Keratinocyte (primary cell): ENCODE measurements at regions not wholly inside any gene's neighbourhood (a gene's known extent, or its start where the extent isn't known, plus 50 kb on each side); places are given as distances from the start of the nearest gene placed in this dataset.

Experiments used
- DNase-seq: peaks from one replicate; pipeline ENCODE4 v3.0.0-alpha.2; 2011; ENCODE audit warnings: low read depth, missing footprints, low spot score
- FAIRE-seq: peaks from 2 replicates; lab custom pipeline; 2011; peaks lifted over from hg19 to GRCh38; lab: Jason Lieb, UNC
- H2AFZ ChIP-seq: 2 replicates; pipeline ENCODE4 v1.6.0; 2012; ENCODE audit warnings: low read length, control low read depth, inconsistent platforms; ENCODE audit not compliant: control insufficient read depth
- H3K27ac ChIP-seq: 2 replicates; pipeline ENCODE4 v1.5.1; 2011; ENCODE audit warnings: low read length; ENCODE audit not compliant: control insufficient read depth, insufficient read depth
- H3K27me3 ChIP-seq: 3 replicates; pipeline ENCODE4 v1.6.0; 2011; ENCODE audit warnings: low read length; ENCODE audit not compliant: control insufficient read depth, insufficient read depth; ENCODE audit errors: extremely low read depth
- H3K36me3 ChIP-seq, 2 experiments: 2 replicates in 1 of 2; 3 replicates in 1 of 2; pipeline ENCODE4 v1.5.1; 2011; ENCODE audit warnings: low read length in 2 of 2, mild to moderate bottlenecking in 1 of 2; ENCODE audit not compliant: control insufficient read depth in 2 of 2, insufficient read depth in 2 of 2; ENCODE audit errors: extremely low read depth in 1 of 2
- H3K4me1 ChIP-seq: 3 replicates; pipeline ENCODE4 v1.5.1; 2011; ENCODE audit warnings: low read length; ENCODE audit not compliant: control insufficient read depth, insufficient read depth; ENCODE audit errors: extremely low read depth
- H3K4me2 ChIP-seq: 3 replicates; pipeline ENCODE4 v1.6.0; 2011; ENCODE audit warnings: low read depth, low read length; ENCODE audit not compliant: control insufficient read depth, insufficient read depth; ENCODE audit errors: extremely low read depth
- H3K4me3 ChIP-seq, 3 experiments: fragments of 200-600 bp in 1 of 3; sonication (generic) in 1 of 3; 2 replicates in 2 of 3; 3 replicates in 1 of 3; pipeline ENCODE4 v1.5.1; 2011 to 2016; ENCODE audit warnings: low read length in 3 of 3, mild to moderate bottlenecking in 3 of 3, control low read depth in 2 of 3, inconsistent platforms in 1 of 3, low read depth in 1 of 3, mixed read lengths in 1 of 3, mixed run types in 1 of 3, moderate library complexity in 1 of 3; ENCODE audit not compliant: control insufficient read depth in 2 of 3, insufficient read depth in 2 of 3; ENCODE audit errors: extremely low read depth in 1 of 3
- H3K79me2 ChIP-seq: 2 replicates; pipeline ENCODE4 v1.6.0; 2012; ENCODE audit warnings: low read length; ENCODE audit not compliant: control insufficient read depth, insufficient read depth
- H3K9ac ChIP-seq: 3 replicates; pipeline ENCODE4 v1.6.0; 2011; ENCODE audit warnings: low read length; ENCODE audit not compliant: control insufficient read depth, insufficient read depth; ENCODE audit errors: extremely low read depth
- H3K9me1 ChIP-seq: 3 replicates; pipeline ENCODE4 v1.6.0; 2011; ENCODE audit warnings: low read length; ENCODE audit not compliant: control insufficient read depth, insufficient read depth; ENCODE audit errors: extremely low read depth
- H3K9me3 ChIP-seq: 2 replicates; pipeline ENCODE4 v1.5.1; 2012; ENCODE audit warnings: low read depth, low read length; ENCODE audit not compliant: control insufficient read depth
- H4K20me1 ChIP-seq: 3 replicates; pipeline ENCODE4 v1.6.0; 2011; ENCODE audit warnings: low read length; ENCODE audit not compliant: control insufficient read depth, insufficient read depth; ENCODE audit errors: extremely low read depth
- EZH2 ChIP-seq: IDR thresholded peaks from one replicate; pipeline ENCODE4 v1.6.1; 2012; ENCODE audit warnings: inconsistent platforms, mild to moderate bottlenecking, low read length, moderate library complexity
- dilution Hi-C: fragments of 300-500 bp; cut with MboI; formaldehyde crosslinking; loops from one replicate; pipeline ENCODE4 v1.7.0; 2020; ENCODE audit warnings: low sequenced_read_pairs; ENCODE audit not compliant: extremely low pct_ligation_motif_present
- TF ChIP-seq, protein P1 (sequence below), 3 experiments: IDR thresholded peaks in 1 of 3; conservative IDR thresholded peaks in 1 of 3; optimal IDR thresholded peaks in 1 of 3; 2 replicates in 2 of 3; 3 replicates in 1 of 3; pipeline versions ENCODE3 to v1.5.1; 2011; ENCODE audit warnings: low read length in 3 of 3, mild to moderate bottlenecking in 3 of 3, moderate library complexity in 2 of 3, control low read depth in 1 of 3, inconsistent platforms in 1 of 3; ENCODE audit not compliant: insufficient read depth in 2 of 3; ENCODE audit errors: extremely low read depth in 1 of 3

DNA sequence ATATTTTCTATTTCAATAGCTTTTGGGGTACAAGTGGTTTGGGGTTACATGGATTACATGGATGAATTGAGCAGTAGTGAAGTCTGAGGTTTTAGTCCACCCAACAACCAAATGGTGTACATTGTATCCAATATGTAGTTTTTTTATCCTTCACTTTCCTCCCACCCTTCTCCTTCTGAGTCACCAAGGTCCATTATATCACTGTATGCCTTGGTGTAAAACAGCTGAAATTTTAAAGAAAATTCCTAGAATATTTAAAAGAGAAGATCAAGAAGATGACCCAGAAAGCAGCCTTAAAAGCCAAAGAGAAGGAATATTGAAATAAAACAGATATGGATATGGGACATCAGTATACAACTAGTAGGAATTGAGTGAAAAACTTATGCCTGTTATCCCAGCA, 204.2 kb upstream of the COL8A1 start:
- Histone ChIP-seq H3K9ac (no peak overlapping the region), H4K20me1 (no peaks in the 10 kb centered on the region), H3K4me3 (no peak overlapping the region), H2AFZ (no peak overlapping the region), H3K4me2 (no peak overlapping the region), H3K9me3 (no peaks in the 10 kb centered on the region), H3K4me1 (no peaks in the 10 kb centered on the region), H3K27me3 (no peaks in the 10 kb centered on the region), H3K36me3 (no peaks in the 10 kb centered on the region), H3K9me1 (no peaks in the 10 kb centered on the region), H3K79me2 (no peaks in the 10 kb centered on the region), H3K27ac (no peak overlapping the region)
- no peak for DNase-seq
- dilution Hi-C loops, result no loop called here
- TF ChIP-seq, protein P1, sequence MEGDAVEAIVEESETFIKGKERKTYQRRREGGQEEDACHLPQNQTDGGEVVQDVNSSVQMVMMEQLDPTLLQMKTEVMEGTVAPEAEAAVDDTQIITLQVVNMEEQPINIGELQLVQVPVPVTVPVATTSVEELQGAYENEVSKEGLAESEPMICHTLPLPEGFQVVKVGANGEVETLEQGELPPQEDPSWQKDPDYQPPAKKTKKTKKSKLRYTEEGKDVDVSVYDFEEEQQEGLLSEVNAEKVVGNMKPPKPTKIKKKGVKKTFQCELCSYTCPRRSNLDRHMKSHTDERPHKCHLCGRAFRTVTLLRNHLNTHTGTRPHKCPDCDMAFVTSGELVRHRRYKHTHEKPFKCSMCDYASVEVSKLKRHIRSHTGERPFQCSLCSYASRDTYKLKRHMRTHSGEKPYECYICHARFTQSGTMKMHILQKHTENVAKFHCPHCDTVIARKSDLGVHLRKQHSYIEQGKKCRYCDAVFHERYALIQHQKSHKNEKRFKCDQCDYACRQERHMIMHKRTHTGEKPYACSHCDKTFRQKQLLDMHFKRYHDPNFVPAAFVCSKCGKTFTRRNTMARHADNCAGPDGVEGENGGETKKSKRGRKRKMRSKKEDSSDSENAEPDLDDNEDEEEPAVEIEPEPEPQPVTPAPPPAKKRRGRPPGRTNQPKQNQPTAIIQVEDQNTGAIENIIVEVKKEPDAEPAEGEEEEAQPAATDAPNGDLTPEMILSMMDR (optimal IDR thresholded peaks at IDR 0.05 in 1 of 3, IDR thresholded peaks at IDR 0.05 in 1 of 3, conservative IDR thresholded peaks at IDR 0.05 in 1 of 3; ENCODE audit: extremely low read depth in 1 of 3, insufficient read depth in 2 of 3, low read length in 3 of 3), result no peak
- no peak for FAIRE-seq

DNA sequence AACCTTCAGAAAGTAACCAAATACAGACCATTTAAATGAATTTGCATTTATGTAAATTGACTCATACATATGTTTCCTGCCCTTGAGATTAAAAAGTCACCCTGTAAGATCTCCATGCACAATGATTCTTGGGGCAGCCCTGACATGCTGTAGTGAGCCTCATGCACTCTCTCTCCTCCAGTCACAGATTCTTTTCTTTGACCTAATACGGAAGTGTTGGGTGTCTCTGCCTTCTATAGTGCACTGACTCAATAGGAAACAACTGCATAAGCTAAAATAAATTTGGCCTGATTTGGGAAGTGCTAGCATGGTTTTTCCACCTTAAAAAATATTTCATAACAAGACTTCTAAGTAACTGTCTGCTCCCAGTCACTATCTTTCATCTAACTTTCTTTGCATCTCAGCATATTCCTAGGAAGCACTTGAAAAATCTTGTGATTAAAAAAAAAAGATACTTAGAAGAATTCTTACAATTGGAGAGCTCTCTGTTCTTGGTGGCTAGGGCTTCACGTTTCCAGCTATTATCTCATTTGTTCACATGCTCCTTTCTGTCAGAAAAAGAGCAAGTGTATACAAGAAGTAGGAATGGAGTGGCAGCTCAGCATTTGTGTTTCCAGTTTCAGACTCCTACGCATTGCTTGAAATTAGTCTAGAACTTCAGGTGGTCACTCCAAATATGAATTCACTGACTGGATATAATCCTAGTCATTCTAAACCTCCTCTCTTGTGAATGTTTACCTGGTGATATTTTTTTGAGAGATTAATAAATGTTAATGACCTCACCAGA, 207.9 kb upstream of the COL8A1 start:
- no peak overlapping the region for H2AFZ ChIP-seq
- dilution Hi-C loops, result no loop called here
- H3K4me2 ChIP-seq, result no peak overlapping the region
- no peak overlapping the region for H3K27ac ChIP-seq
- DNase-seq (no peak), FAIRE-seq (peak; percentile 17)
- H3K9ac ChIP-seq, result no peak overlapping the region
- no peak overlapping the region for H3K4me3 ChIP-seq
- no peaks in the 10 kb centered on the region for H3K9me1 ChIP-seq
- H3K36me3 ChIP-seq, result no peaks in the 10 kb centered on the region
- no peaks in the 10 kb centered on the region for H4K20me1 ChIP-seq
- TF ChIP-seq, protein P1 (optimal IDR thresholded peaks at IDR 0.05 in 1 of 3, IDR thresholded peaks at IDR 0.05 in 1 of 3, conservative IDR thresholded peaks at IDR 0.05 in 1 of 3; ENCODE audit: extremely low read depth in 1 of 3, insufficient read depth in 2 of 3, low read length in 3 of 3), result no peak
- TF ChIP-seq EZH2, result no peak
- H3K4me1 ChIP-seq, result no peaks in the 10 kb centered on the region
- H3K79me2 ChIP-seq, result no peaks in the 10 kb centered on the region
- H3K27me3 ChIP-seq, result no peaks in the 10 kb centered on the region
- no peaks in the 10 kb centered on the region for H3K9me3 ChIP-seq
